ENCODE measurements at regions not wholly inside any gene's neighbourhood (a gene's known extent, or its start where the extent isn't known, plus 50 kb on each side); places are given as distances from the start of the nearest gene placed in this dataset.

GRCh38 chr10:33025039-33025438 is 67.0 kb upstream of the ITGB1 start:
- H3K9ac ChIP-seq (replicated peaks; ENCODE audit: extremely low read depth, insufficient read depth, low read length), result no peak overlapping the region
- H3K4me3 ChIP-seq (replicated peaks in 1 of 3; ENCODE audit: insufficient read depth in 1 of 3, low read depth in 1 of 3, low read length in 3 of 3), result no peak overlapping the region
- H3K36me3 ChIP-seq (ENCODE audit: control insufficient read depth in 2 of 2, extremely low read depth in 1 of 2, insufficient read depth in 2 of 2, low read length in 2 of 2), result no peaks in the 10 kb centered on the region
- no peak overlapping the region for H2AFZ ChIP-seq (ENCODE audit: low read depth, low read length)
- H3K4me1 ChIP-seq (ENCODE audit: control insufficient read depth, extremely low read depth, insufficient read depth, low read length), result no peaks in the 10 kb centered on the region
- no peaks in the 10 kb centered on the region for H3K9me3 ChIP-seq (replicated peaks; ENCODE audit: control insufficient read depth, insufficient read depth, low read length)
- ChIA-PET CTCF (no interaction called here), POLR2A (no interaction called here)
- H3K27ac ChIP-seq (ENCODE audit: insufficient read depth, low read depth, low read length), result no peak overlapping the region
- H3K79me2 ChIP-seq (ENCODE audit: control insufficient read depth, insufficient read depth, low read length), result no peaks in the 10 kb centered on the region
- intact Hi-C loops (cut with micrococcal nuclease) (no loop called here), dilution Hi-C loops (cut with MboI; ENCODE audit: extremely low pct_ligation_motif_present, low sequenced_read_pairs) (no loop called here)
- TF ChIP-seq CTCF (IDR thresholded peaks at IDR 0.05; ENCODE audit: extremely low read depth in 1 of 2, insufficient read depth in 1 of 2, low read depth in 1 of 2, low read length in 2 of 2), result no peak
- no peak for TF ChIP-seq JUN (IDR thresholded peaks at IDR 0.05; ENCODE audit: borderline replicate concordance, insufficient read depth, insufficient read length, low read depth)
- no peak for TF ChIP-seq POLR2AphosphoS5 (IDR thresholded peaks at IDR 0.05; ENCODE audit: insufficient read depth, low read depth, low read length)
- TF ChIP-seq POLR2A (IDR thresholded peaks at IDR 0.05; ENCODE audit: low read depth, low read length), result no peak
- TF ChIP-seq MYC (IDR thresholded peaks at IDR 0.05; ENCODE audit: low read depth, low read length), result no peak
- no peak for TF ChIP-seq GATA2 (IDR thresholded peaks at IDR 0.05; ENCODE audit: insufficient read depth, insufficient read length, low read depth, low read length)
- no peak for TF ChIP-seq EZH2 (IDR thresholded peaks at IDR 0.05; ENCODE audit: borderline replicate concordance, low read depth, low read length, severe bottlenecking)
- TF ChIP-seq FOS (IDR thresholded peaks at IDR 0.05; ENCODE audit: borderline replicate concordance, insufficient read depth, low read length), result no peak
- no peak for TF ChIP-seq MAX (IDR thresholded peaks at IDR 0.05; ENCODE audit: insufficient read depth, insufficient read length)
- no peak overlapping the region for H3K4me2 ChIP-seq (ENCODE audit: insufficient read depth, low read length)
- no TSS peak for BruUV-seq (replicated peaks)
- DNase-seq (ENCODE audit: low read depth, low spot score), result no peak
- H3K27me3 ChIP-seq (ENCODE audit: control insufficient read depth in 2 of 2, insufficient read depth in 2 of 2, low read length in 2 of 2), result no peaks in the 10 kb centered on the region
- no peak for FAIRE-seq
- no peaks in the 10 kb centered on the region for H4K20me1 ChIP-seq (replicated peaks; ENCODE audit: control insufficient read depth, extremely low read depth, insufficient read depth, low read length)
- H3K9me1 ChIP-seq (replicated peaks; ENCODE audit: control insufficient read depth, extremely low read depth, insufficient read depth, low read length), result no peaks in the 10 kb centered on the region

Data from endothelial cell of umbilical vein (primary cell).